ENCODE measurements at regions not wholly inside any gene's neighbourhood (a gene's known extent, or its start where the extent isn't known, plus 50 kb on each side); places are given as distances from the start of the nearest gene placed in this dataset.
"Not testable (repeated sequence)": the region's sequence is repeated elsewhere in the genome, so short reads cannot be mapped to it uniquely, and the experiment has no call there.

DNA sequence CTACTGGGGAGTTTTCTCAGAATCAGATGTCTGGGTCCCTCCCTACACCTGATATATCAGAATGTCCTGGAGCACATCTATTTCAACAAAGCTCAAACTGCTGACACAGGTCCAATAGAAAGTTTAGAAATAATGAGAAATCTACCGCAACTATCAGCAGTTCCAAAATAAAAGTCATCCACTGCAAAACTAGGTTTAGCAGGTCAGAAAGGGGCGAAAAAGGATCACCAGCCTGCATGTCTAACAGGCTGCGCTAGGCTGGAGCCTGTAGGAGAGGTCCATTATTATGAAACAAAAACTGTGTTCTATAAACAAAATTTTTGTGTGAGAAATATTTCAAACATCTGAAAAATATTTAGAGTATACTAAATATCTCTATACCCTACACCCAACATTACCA, 84.1 kb upstream of the RNF38 start:
- no peak overlapping the region for H3K27ac ChIP-seq
- TF ChIP-seq, protein P1, sequence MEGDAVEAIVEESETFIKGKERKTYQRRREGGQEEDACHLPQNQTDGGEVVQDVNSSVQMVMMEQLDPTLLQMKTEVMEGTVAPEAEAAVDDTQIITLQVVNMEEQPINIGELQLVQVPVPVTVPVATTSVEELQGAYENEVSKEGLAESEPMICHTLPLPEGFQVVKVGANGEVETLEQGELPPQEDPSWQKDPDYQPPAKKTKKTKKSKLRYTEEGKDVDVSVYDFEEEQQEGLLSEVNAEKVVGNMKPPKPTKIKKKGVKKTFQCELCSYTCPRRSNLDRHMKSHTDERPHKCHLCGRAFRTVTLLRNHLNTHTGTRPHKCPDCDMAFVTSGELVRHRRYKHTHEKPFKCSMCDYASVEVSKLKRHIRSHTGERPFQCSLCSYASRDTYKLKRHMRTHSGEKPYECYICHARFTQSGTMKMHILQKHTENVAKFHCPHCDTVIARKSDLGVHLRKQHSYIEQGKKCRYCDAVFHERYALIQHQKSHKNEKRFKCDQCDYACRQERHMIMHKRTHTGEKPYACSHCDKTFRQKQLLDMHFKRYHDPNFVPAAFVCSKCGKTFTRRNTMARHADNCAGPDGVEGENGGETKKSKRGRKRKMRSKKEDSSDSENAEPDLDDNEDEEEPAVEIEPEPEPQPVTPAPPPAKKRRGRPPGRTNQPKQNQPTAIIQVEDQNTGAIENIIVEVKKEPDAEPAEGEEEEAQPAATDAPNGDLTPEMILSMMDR (conservative IDR thresholded peaks at IDR 0.05): no peak

DNA sequence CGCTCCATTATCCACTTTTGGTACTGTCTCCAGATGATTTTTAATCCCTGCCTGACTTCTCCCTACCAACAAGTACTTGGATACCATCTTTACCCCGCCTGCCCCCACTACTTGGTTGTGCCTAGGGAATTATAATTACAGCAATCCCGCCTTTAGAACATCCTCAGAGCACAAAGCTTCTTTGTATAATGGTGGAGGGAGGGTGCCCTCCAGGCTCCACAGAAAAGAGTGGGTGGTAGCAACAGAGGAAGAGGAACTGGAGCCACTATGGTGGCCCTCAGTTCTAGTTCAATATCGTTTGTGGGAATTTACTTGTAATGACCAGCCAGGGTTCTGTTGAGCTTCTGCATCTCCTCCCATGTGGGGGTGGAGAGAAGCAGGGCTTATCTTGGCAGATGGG, 79.0 kb upstream of the RNF38 start:
- H3K27ac ChIP-seq: no peak overlapping the region
- TF ChIP-seq, protein P1 (conservative IDR thresholded peaks at IDR 0.05): no peak

DNA sequence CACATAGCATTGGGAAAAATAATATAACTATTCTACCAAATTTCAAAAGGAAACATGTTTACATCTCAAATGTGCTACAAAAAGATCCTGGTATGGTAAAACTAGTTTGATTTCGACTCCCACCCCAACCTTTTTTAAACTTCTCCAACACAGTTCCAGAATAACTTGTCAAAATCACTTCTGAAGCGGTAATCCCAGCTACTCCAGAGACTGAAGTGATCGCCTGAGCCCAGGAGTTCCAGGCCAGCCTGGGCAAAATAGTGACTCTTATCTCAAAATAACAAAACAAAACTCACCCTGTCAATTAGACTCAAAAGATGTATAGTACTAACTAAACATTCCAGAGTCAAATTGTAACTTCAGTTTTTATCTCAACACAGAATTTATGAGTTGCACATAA, 71.3 kb upstream of the RNF38 start:
- TF ChIP-seq, protein P1 (conservative IDR thresholded peaks at IDR 0.05): no peak
- H3K27ac ChIP-seq: no peak overlapping the region

DNA sequence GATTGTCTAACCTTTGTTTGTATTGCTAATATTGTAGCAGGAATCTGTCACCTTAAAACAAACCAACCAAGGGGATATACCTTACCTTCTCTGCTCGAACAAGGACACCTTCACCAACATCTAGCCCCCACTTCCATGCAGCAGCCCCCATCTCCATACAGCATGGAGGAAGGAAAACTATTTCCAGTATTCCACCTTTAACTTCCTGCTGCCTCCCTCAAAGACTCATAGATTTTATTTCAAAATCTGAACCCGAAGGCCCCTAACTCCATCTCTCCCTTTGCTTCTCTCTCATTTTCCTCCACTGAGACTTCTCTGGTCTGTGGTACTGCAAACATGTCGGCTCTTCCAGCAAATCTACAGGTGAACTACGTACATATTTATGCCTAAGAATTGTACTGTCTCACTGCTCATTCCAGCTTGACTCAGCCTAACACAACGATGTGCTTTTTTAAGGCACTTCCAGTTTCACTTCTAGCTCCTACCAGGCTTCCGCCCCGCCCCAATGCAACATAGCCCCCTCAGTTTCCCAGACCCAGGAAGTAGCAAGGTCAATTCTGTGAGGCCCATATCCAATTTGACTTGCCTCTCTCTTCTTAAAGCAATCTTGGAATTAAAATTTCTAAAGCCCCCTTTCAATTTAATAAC, 70.7 kb upstream of the RNF38 start:
- TF ChIP-seq, protein P1 (conservative IDR thresholded peaks at IDR 0.05): no peak
- H3K27ac ChIP-seq: no peak overlapping the region

DNA sequence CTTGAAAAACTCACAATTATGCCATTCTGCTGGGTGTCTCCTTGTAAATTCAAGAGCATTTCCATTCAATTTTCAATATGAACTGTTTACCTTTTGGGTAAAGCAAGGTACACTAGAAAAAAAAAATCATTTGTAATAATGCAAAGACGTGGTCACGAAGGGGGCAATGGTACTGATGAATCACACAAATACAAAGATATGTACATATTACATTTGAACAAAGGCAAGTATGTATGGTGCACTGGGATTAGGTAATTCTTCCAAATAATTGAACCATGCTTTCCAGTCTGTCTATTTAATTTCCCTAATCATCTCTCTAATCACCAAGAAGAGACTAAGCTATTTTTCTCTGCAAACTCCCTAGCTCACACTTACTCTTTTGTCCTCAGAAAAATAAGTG, 63.4 kb upstream of the RNF38 start:
- H3K27ac ChIP-seq: no peak overlapping the region
- TF ChIP-seq, protein P1 (conservative IDR thresholded peaks at IDR 0.05): no peak

DNA sequence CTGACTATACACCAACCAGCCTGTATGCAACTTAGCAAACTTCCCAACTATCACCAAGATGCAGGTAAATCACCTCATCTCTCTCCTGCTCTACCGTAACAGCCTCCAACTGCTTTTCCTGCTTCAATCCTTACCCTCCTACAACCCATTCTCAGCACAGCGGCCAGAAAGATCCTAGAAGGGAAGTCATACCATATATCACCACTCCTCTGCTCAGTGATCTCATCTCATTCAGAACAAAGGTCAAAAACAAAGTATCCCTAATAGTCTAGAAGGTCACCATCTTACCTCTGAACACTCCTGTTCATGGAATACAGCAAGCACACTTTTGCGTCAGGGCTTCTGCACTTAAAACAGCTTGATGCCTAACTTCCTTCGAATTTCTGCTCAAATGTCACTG, 62.2 kb upstream of the RNF38 start:
- TF ChIP-seq, protein P1 (conservative IDR thresholded peaks at IDR 0.05): no peak
- H3K27ac ChIP-seq: no peak overlapping the region

DNA sequence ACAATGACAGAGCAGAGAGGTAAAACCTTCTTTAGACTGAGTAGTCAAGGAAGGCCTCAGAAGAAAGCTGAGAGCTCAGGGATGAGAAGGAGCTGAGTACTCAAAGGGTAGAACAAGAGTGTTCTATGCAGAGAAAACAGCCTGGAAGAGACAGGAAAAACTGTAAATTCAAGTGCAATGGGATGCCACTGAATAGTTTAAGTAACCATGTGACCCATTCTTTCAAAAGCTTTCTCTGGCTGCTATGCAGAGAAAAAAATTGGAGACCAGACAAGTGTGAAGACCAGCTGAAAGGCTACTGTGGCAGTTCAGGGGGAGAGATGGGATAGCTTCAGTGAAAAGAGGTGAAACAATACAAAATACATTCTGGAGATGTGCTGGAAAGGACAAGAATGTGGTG, 61.3 kb upstream of the RNF38 start:
- TF ChIP-seq, protein P1 (conservative IDR thresholded peaks at IDR 0.05): no peak
- no peak overlapping the region for H3K27ac ChIP-seq

DNA sequence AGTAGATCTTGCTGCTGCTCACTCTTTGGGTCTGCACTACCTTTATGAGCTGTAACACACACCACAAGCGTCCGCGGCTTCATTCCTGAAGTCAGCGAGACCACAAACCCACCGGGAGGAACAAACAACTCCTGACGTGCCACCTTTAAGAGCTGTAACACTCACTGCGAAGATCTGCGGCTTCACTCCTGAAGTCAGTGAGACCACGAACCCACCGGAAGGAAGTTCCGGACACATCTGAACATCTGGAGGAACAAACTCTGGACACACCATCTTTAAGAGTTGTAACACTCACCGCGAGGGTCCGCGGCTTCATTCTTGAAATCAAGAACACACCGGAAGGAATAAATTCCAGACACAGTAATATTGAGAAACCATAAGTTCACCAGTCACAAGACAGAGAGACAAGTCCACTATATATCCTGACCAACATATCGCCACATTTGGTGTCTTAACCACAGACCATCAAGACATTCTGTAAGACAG, 58.4 kb upstream of the RNF38 start:
- not testable (repeated sequence) for H3K27ac ChIP-seq
